Hypothalamus (tissue), 51 donors: ENCODE measurements at regions not wholly inside any gene's neighbourhood (a gene's known extent, or its start where the extent isn't known, plus 50 kb on each side); places are given as distances from the start of the nearest gene placed in this dataset.
"Not testable (repeated sequence)": the region's sequence is repeated elsewhere in the genome, so short reads cannot be mapped to it uniquely, and the experiment has no call there.

Experiments used
- DNase-seq, 51 donors: peaks; one replicate each; lab custom pipeline; 2025; lab: John Stamatoyannopoulos, UW

DNA sequence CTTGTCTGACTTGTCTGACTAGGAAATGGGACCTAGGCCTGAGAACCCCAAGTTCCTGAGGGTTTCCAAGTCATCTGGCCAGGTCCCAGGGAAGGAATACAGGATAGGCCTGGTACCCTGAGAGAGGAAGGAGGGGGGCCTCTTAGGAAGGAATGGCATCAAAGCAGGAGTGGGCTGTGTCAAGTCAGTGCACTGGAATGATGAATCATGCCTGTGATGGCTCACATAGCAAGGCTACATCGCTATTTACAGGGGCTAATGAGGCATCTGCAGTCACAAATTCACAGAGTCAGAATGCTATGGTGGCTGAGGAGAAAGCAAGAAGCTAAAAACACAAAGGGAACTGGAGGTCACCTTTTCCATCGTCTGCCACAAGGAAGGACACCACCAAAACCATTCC, 247.3 kb downstream of the NXPE2 start:
- DNase-seq: no peak

DNA sequence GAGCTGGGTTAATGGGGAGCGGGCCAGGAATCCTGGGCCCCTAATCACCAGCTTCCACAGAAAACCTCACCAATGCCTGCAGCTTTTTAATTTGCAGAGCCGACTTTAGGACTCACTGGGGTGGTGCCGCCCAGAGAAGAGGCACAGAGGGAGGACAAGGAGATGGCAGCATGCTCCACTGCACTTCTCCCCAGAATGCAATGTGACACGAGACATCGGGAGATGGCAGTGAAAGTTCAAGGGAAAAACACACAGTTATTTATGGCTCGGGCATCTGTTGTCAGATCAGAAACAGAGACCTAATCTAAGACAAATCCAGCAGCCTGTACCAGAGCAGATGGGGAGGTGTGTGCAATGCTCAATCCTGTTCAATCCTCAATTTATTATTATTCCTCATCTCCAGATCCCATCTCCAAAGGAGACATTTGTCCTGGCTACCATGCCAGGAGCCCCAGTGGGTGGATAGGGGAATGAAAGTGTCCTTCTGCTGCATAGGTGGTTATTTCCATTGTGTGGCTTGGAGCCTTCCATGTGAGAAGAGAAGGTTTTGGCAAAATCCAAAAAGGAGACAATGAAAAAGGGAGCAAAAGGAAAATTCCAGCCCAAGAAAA, 250.0 kb downstream of the NXPE2 start:
- DNase-seq: no peak

DNA sequence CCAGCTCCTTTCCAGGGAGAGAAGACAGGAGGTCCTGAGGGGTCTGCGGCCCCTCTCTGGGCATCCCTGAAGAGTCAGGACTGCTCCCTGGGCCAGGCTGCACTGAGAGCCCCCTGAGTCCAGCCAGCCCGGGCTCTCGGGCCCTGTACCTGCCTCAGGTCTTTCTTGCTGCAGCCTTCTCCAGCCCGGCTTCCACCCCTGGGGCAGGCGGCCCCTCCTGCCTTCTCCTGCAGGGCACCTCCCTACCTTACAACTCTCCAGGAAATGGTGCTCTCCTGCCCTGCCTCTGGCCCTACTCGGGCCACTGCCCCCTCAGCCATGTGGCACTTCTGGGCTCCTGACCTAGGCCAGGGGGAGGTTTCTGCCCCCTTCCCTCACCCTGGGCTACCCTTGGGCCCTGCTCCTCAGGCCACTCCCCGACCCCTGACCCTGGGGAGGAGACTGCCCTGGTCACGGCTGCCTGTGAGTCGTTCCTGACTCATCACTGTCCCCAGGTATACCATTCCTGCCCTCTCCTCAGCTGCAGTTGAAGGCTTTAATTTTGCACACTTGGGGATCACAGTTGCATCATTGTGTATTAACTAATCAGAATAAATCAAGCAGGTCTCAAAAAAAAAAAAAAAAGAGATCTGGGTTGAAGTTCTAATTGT, 251.1 kb downstream of the NXPE2 start:
- no peak for DNase-seq

GRCh38 chr11:114938799-114939198, 260.5 kb downstream of the NXPE2 start:
- no peak for DNase-seq

DNA sequence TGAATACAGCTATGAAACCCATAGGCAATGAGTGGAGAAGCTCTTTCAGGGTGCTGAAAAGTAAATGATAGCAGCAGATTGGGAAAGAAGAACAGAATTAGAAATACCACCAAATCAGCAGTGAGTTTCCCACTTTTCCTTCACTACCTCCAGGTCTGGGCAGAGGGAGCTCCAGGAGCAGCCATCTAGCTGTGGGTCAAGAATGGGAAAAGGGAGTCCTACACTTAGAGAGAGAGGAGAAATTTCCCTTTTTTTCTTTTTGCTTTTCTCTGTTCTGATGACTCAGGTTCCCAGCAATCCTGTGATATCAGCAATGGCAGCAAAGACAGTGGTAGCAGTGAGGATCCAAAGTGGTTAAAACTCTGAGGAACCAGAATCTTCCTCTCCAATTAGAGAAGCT, 263.9 kb downstream of the NXPE2 start:
- no peak for DNase-seq

DNA sequence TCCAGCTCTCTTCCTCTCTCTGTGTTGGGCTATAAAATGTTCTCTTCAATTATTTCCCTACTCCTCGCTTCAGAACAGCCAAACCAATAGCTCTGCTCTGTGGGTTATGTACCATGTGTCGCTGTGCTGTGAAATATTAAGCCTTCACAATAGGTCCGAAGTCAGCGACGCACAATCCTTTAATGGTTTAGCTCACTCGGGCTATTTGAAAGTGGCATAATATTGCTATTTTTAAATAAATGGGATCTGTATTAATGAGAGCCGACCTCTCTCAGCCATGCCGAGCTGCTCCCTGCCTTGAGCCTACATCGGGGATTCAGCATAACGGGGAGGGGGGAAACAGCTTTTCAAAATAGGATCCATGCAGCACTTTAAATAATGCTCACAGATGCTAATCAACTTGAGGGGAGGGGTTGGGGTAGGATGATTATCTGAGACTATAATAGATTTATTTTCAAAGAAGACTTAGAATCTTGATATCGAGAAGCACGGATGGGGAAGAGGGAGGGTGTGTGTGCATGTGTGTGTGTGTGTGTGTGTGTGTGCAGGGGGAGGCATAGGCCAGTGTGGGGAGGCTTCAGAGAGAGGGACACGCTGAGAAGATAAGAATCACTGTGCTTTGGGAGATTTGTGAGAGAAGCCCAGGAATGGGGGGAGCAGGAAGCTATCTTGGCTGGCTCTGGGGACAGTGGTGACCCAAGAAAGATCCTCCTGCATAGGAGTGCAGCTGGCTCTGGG, 271.5 kb downstream of the NXPE2 start:
- no peak for DNase-seq

DNA sequence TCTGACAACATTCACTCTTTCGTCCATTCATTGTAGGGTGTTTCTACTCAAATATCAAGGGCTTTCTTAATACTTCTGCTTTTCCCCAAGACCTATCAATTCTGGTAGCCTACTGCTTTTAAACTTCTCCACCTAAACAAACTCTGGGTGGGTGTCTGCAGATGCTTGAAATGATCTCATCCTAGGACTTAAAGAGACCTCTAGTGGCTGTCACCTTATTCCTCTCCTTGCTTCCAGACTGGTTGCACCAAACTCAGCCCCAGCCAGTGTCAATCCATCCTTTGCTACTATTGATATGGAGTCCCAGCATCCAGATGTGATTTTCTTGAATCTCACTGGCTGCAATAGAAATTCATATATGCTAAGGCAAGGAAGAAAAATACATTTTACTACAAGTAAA, 274.7 kb downstream of the NXPE2 start:
- no peak for DNase-seq

DNA sequence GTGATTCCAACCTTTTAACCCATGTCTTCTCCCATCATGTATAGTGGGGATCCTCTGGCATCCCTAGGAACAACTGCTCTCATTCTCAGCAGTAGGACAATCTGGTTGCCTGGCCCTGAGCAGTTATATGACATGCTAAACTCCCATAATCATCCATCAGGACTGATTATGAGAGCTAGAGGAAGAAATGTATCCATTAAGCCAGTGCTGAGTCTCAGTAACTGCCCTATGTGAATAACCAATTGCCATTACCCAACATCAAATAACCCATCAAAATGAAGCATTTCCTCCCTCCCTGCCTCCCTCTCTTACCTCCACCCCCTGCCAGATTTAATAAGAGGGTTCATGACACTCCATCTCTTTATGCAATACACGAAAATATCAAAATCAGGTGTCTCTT, 277.6 kb downstream of the NXPE2 start:
- DNase-seq: no peak

GRCh38 chr11:114956566-114956965, 278.2 kb downstream of the NXPE2 start:
- DNase-seq: no peak

- no peak for DNase-seq
Measured at GRCh38 chr11:114959953-114960505, 281.7 kb downstream of the NXPE2 start.

GRCh38 chr11:114960819-114961218, 282.5 kb downstream of the NXPE2 start:
- not testable (repeated sequence) for DNase-seq

GRCh38 chr11:114964676-114965214, 286.4 kb downstream of the NXPE2 start:
- DNase-seq: no peak

- DNase-seq: no peak
Measured at GRCh38 chr11:114970927-114971645, 292.8 kb downstream of the NXPE2 start.

GRCh38 chr11:114972105-114972504, 293.8 kb downstream of the NXPE2 start:
- no peak for DNase-seq

GRCh38 chr11:114977651-114978050, 299.3 kb downstream of the NXPE2 start:
- DNase-seq: peak in 2 of 51 donors; percentile 8 to 16

DNA sequence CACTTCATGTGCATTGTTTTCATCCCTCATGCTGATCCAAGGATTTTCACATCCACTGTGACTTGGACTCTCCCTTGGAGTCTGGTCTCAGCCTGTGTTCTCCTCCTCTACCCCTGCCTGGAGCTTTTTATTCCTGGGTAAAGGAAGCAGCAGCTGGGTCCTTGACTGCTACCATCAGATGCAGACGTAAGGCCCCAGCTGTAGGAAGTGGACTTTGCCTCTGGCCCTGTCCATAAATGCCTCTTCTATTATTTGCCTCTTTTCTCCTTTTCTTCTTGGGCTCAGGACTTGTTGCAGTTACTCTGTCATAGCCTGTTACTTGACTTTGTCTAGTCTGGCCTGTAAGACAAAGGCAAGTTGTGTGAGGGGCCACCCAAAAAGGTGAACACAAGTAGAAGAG, 303.8 kb downstream of the NXPE2 start:
- DNase-seq: no peak

DNA sequence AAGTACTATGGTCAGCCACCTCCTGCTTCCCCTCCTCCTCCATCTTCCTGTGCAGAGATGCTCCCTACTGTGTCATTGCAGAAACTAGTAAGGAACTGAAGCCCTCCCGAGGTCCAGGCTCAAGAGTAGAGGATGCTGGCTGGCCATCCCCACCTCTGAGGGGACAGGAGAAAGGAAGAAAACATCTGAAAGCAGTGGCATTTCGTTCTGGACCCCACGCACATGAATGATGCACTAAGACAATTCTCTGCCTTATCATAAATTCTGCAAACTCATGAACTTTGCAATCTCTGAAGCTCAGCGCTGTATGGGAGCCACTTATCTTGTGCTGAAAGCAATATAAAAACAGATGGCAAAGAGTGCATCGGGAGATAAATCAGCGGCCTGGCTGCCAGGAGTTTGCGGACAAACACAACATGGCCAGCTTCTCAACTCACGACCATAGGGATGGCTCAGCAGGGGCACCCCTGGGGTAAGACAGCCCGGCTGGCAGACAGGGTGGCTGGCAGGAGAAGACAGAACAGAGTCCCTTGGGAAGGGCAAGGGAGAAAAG, 306.4 kb downstream of the NXPE2 start:
- no peak for DNase-seq

GRCh38 chr11:114986365-114986764, 308.0 kb downstream of the NXPE2 start:
- no peak for DNase-seq

DNA sequence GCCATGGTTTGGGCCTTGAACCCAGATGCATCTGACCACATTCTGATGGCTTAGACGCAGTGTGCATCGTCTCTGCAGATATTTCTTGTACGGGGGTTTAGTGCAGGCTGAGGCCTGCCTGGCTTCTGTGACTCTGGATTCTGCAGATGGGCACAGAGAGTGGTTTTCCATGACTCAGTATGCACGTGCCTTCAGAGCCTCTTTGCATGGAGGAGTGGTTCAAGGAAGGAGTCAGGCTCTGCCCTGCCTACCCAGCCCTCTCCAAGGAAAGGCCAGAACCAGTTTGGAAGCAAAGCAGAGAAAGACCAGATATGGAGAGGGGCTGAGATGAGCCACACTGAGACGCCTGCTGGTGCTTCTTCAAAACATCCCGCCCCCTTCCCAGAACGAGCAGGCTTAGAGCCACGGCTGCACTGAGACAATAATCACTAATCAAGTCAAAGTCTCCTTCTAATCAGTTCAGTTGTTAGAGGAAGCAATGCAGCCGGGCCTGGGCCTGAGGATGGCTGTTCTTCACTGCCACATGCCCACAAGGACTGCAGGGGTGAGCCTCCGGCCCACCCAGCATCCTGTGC, 308.9 kb downstream of the NXPE2 start:
- DNase-seq: no peak

DNA sequence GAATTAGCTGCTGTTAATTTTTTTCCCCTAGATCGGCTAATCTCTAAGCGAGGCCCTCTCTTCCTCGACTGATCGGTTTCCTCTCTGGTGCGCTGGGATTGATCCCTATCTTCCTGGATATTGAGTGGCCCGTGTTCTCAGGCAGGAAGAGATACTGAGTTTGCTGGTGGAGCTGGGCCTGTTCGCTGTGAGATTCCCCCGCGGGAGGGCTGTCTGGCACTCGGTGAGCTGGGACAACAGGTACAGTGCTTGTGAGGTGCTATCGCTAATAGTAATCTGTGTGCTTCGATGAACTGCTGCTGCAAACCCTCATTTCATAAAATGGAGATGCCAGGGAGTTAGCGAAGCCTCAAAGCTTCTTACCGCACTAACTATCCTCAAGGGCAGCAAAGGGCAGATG, 310.3 kb downstream of the NXPE2 start:
- DNase-seq: no peak
